GM18505 (cell line): ENCODE measurements at regions not wholly inside any gene's neighbourhood (a gene's known extent, or its start where the extent isn't known, plus 50 kb on each side); places are given as distances from the start of the nearest gene placed in this dataset.
"Not testable (repeated sequence)": the region's sequence is repeated elsewhere in the genome, so short reads cannot be mapped to it uniquely, and the experiment has no call there.

ENCODE experiments used
- ATAC-seq: cut with Tn5 transposase; IDR thresholded peaks from one replicate; pipeline ENCODE4 v1.9.1; 2021; ENCODE audit not compliant: unreplicated experiment
- POLR2A ChIP-seq: IDR thresholded peaks from 4 replicates; pipeline ENCODE4 v1.6.1; 2011; ENCODE audit warnings: borderline replicate concordance; ENCODE audit not compliant: insufficient read depth, insufficient read length; ENCODE audit errors: extremely low read depth

GRCh38 chr6:71209626-71210025 lies 79.0 kb upstream of the OGFRL1 start:
- no peak for ATAC-seq
- no peak for TF ChIP-seq POLR2A

- TF ChIP-seq POLR2A, result no peak
- ATAC-seq, result no peak
Measured at GRCh38 chr6:71211799-71212198, 76.8 kb upstream of the OGFRL1 start.

- no peak for TF ChIP-seq POLR2A
- no peak for ATAC-seq
Measured at GRCh38 chr6:71220466-71220865, 68.1 kb upstream of the OGFRL1 start.

- no peak for ATAC-seq
- TF ChIP-seq POLR2A, result no peak
Measured at GRCh38 chr6:71222671-71223070, 65.9 kb upstream of the OGFRL1 start.

GRCh38 chr6:71224011-71224410 lies 64.6 kb upstream of the OGFRL1 start:
- no peak for ATAC-seq
- TF ChIP-seq POLR2A, result no peak

GRCh38 chr6:71226151-71226550 lies 62.5 kb upstream of the OGFRL1 start:
- no peak for ATAC-seq
- no peak for TF ChIP-seq POLR2A

GRCh38 chr6:71228461-71229041 lies 60.1 kb upstream of the OGFRL1 start:
- TF ChIP-seq POLR2A, result no peak
- ATAC-seq, result no peak

- TF ChIP-seq POLR2A, result no peak
- ATAC-seq, result no peak
Measured at GRCh38 chr6:71229477-71229876, 59.1 kb upstream of the OGFRL1 start.

- ATAC-seq, result not testable (repeated sequence)
Measured at GRCh38 chr6:71232890-71233289, 55.7 kb upstream of the OGFRL1 start.

GRCh38 chr6:71236926-71237434 lies 51.6 kb upstream of the OGFRL1 start:
- no peak for ATAC-seq
- TF ChIP-seq POLR2A, result no peak

GRCh38 chr6:71238351-71238750 lies 50.3 kb upstream of the OGFRL1 start:
- TF ChIP-seq POLR2A, result no peak
- no peak for ATAC-seq
